Ovary (tissue), 1 donor: ENCODE measurements at regions not wholly inside any gene's neighbourhood (a gene's known extent, or its start where the extent isn't known, plus 50 kb on each side); places are given as distances from the start of the nearest gene placed in this dataset.

ENCODE experiments used
- EP300 ChIP-seq: sonication (generic); formaldehyde crosslinking; IDR thresholded peaks from one replicate; pipeline ENCODE4 v1.6.1; 2017; ENCODE audit warnings: antibody characterized with exemption
- POLR2A ChIP-seq: fragments of 450-650 bp; IDR thresholded peaks from one replicate; pipeline ENCODE4 v1.6.1; 2017; ENCODE audit warnings: antibody characterized with exemption, mild to moderate bottlenecking, moderate library complexity

GRCh38 chr3:153313302-153313965 lies 151.4 kb downstream of the RAP2B start:
- TF ChIP-seq POLR2A, result no peak
- no peak for TF ChIP-seq EP300
